Colonic mucosa (tissue), 4 donors: ENCODE measurements at regions not wholly inside any gene's neighbourhood (a gene's known extent, or its start where the extent isn't known, plus 50 kb on each side); places are given as distances from the start of the nearest gene placed in this dataset.

Experiments used
- DNase-seq: peaks from one replicate; pipeline ENCODE4 v3.0.0-alpha.2; 2020
- H3K27ac ChIP-seq: fragments of 200-600 bp; one replicate; pipeline ENCODE4 v1.8.0; 2021
- H3K27me3 ChIP-seq: fragments of 200-600 bp; one replicate; pipeline ENCODE4 v1.8.0; 2021
- H3K36me3 ChIP-seq: fragments of 200-600 bp; one replicate; pipeline ENCODE4 v1.8.0; 2021
- H3K4me1 ChIP-seq: fragments of 200-600 bp; one replicate; pipeline ENCODE4 v1.8.0; 2021; ENCODE audit warnings: mild to moderate bottlenecking
- H3K4me3 ChIP-seq: fragments of 200-600 bp; one replicate; pipeline ENCODE4 v1.8.0; 2021
- H3K9ac ChIP-seq, 2 donors: one replicate each; pipeline ENCODE4 v1.7.0; 2013; ENCODE audit warnings: control low read depth in 2 of 2, low read depth in 2 of 2, low read length in 2 of 2
- H3K9me3 ChIP-seq: fragments of 200-600 bp; one replicate; pipeline ENCODE4 v1.8.0; 2021
- CTCF ChIP-seq: fragments of 200-600 bp; IDR thresholded peaks from one replicate; pipeline ENCODE4 v1.8.0; 2022; ENCODE audit warnings: antibody characterized with exemption, mild to moderate bottlenecking
- intact Hi-C: fragments of 100-400 bp; cut with DNase I; formaldehyde crosslinking; loops from one replicate; pipeline ENCODE4 v1.14.1; 2022
- donor health status: healthy.
- donor health status: DM: no; HTN: no; CAD: no.
- donor health status: DM: no; HTN: no; CAD: no.

- H3K9ac ChIP-seq, result no peak overlapping the region
- no peaks in the 10 kb centered on the region for H3K36me3 ChIP-seq
- H3K4me3 ChIP-seq, result no peak overlapping the region
- intact Hi-C loops, result no loop called here
- no peaks in the 10 kb centered on the region for H3K27me3 ChIP-seq
- no peak overlapping the region for H3K27ac ChIP-seq
- no peaks in the 10 kb centered on the region for H3K4me1 ChIP-seq
- no peaks in the 10 kb centered on the region for H3K9me3 ChIP-seq
- TF ChIP-seq CTCF, result no peak
- DNase-seq, result no peak
These were observed 335.7 kb upstream of the SHH start for GRCh38 chr7:156147756-156148504.

GRCh38 chr7:156147104-156147503 is 334.8 kb upstream of the SHH start:
- H3K36me3 ChIP-seq, result no peaks in the 10 kb centered on the region
- no peak overlapping the region for H3K27ac ChIP-seq
- no peak overlapping the region for H3K4me3 ChIP-seq
- TF ChIP-seq CTCF, result no peak
- no peak for DNase-seq
- intact Hi-C loops, result no loop called here
- no peaks in the 10 kb centered on the region for H3K9me3 ChIP-seq
- no peaks in the 10 kb centered on the region for H3K27me3 ChIP-seq
- H3K4me1 ChIP-seq, result no peaks in the 10 kb centered on the region
- H3K9ac ChIP-seq, result no peak overlapping the region

GRCh38 chr7:156145996-156146395 is 333.7 kb upstream of the SHH start:
- intact Hi-C loops, result no loop called here
- H3K27ac ChIP-seq, result no peak overlapping the region

GRCh38 chr7:156145184-156145583 is 332.9 kb upstream of the SHH start:
- intact Hi-C loops, result no loop called here
- Histone ChIP-seq H3K9ac (no peak overlapping the region), H3K27ac (no peak overlapping the region), H3K36me3 (no peaks in the 10 kb centered on the region), H3K4me3 (no peak overlapping the region), H3K9me3 (no peaks in the 10 kb centered on the region), H3K27me3 (no peaks in the 10 kb centered on the region), H3K4me1 (no peaks in the 10 kb centered on the region)
- no peak for DNase-seq
- TF ChIP-seq CTCF, result no peak

More at GRCh38 chr7:156145996-156146395, 333.7 kb upstream of the SHH start:
- H3K36me3 ChIP-seq, result no peaks in the 10 kb centered on the region
- H3K9ac ChIP-seq, result no peak overlapping the region
- H3K4me3 ChIP-seq, result no peak overlapping the region
- DNase-seq, result no peak
- H3K9me3 ChIP-seq, result no peaks in the 10 kb centered on the region
- no peak for TF ChIP-seq CTCF
- H3K27me3 ChIP-seq, result no peaks in the 10 kb centered on the region
- H3K4me1 ChIP-seq, result no peaks in the 10 kb centered on the region

GRCh38 chr7:156143683-156144082 is 331.4 kb upstream of the SHH start:
- DNase-seq, result no peak
- no peaks in the 10 kb centered on the region for H3K4me1 ChIP-seq
- H3K9me3 ChIP-seq, result no peaks in the 10 kb centered on the region
- H3K36me3 ChIP-seq, result no peaks in the 10 kb centered on the region
- H3K27me3 ChIP-seq, result no peaks in the 10 kb centered on the region
- H3K4me3 ChIP-seq, result no peak overlapping the region
- no peak for TF ChIP-seq CTCF
- intact Hi-C loops, result no loop called here
- H3K9ac ChIP-seq, result no peak overlapping the region
- no peak overlapping the region for H3K27ac ChIP-seq
